OCI-LY7 (cell line): ENCODE measurements at regions not wholly inside any gene's neighbourhood (a gene's known extent, or its start where the extent isn't known, plus 50 kb on each side); places are given as distances from the start of the nearest gene placed in this dataset.

Experiments
- BruUV-seq: library from RNA; stranded (reverse); fragments of 400-500 nt; replicated peaks from 2 replicates; lab custom pipeline; 2021; lab: Mats Ljungman, UMichigan
- CTCF ChIA-PET: fragments of 300-600 bp; sonication (Branson Sonifier 250); formaldehyde crosslinking; loops from one replicate; lab custom pipeline; 2022; ENCODE audit warnings: antibody characterized with exemption; ENCODE audit not compliant: unreplicated experiment; lab: Charles Lee
- POLR2A ChIA-PET: fragments of 300-600 bp; sonication (Branson Sonifier 250); formaldehyde crosslinking; loops from one replicate; lab custom pipeline; 2022; ENCODE audit warnings: antibody characterized with exemption; lab: Charles Lee
- DNase-seq: peaks from one replicate; pipeline ENCODE4 v3.0.0-alpha.2; 2015; ENCODE audit warnings: low spot score
- H2AFZ ChIP-seq: fragments of 200-600 bp; sonication (generic), shearing (Covaris generic); 2 replicates; pipeline ENCODE4 v1.6.1; 2014; ENCODE audit warnings: mild to moderate bottlenecking, antibody characterized with exemption, low read length, moderate library complexity
- H3K27ac ChIP-seq: fragments of 200-600 bp; sonication (generic); 2 replicates; pipeline ENCODE4 v1.5.1; 2014; ENCODE audit warnings: mixed run types, low read depth, mild to moderate bottlenecking, moderate library complexity, low read length, inconsistent platforms; ENCODE audit not compliant: poor library complexity, severe bottlenecking
- H3K36me3 ChIP-seq: fragments of 200-600 bp; sonication (generic); 2 replicates; pipeline ENCODE4 v1.6.1; 2014; ENCODE audit warnings: mild to moderate bottlenecking, antibody characterized with exemption, low read length, moderate library complexity, mixed read lengths; ENCODE audit not compliant: insufficient read depth
- H3K4me1 ChIP-seq: fragments of 200-600 bp; sonication (generic); 2 replicates; pipeline ENCODE4 v1.5.1; 2014; ENCODE audit warnings: mild to moderate bottlenecking, low read length; ENCODE audit not compliant: insufficient read depth, poor library complexity, severe bottlenecking
- H3K4me2 ChIP-seq: fragments of 200-600 bp; sonication (generic); 2 replicates; pipeline ENCODE4 v1.6.1; 2014; ENCODE audit warnings: mild to moderate bottlenecking, low read length
- H3K4me3 ChIP-seq: fragments of 200-600 bp; sonication (generic); 2 replicates; pipeline ENCODE4 v1.5.1; 2014; ENCODE audit warnings: mild to moderate bottlenecking, low read depth, low read length; ENCODE audit not compliant: poor library complexity, severe bottlenecking
- H3K79me2 ChIP-seq: fragments of 200-600 bp; sonication (generic); 2 replicates; pipeline ENCODE4 v1.6.1; 2016; ENCODE audit warnings: low read depth, mild to moderate bottlenecking, low read length, moderate library complexity, mixed read lengths; ENCODE audit not compliant: insufficient read depth
- H3K9me2 ChIP-seq: fragments of 200-600 bp; sonication (generic); 2 replicates; pipeline ENCODE4 v1.6.1; 2016; ENCODE audit warnings: mild to moderate bottlenecking, low read length, mixed read lengths; ENCODE audit not compliant: insufficient read depth
- H3K9me3 ChIP-seq: fragments of 200-600 bp; sonication (generic); 2 replicates; pipeline ENCODE4 v1.6.1; 2014; ENCODE audit warnings: mild to moderate bottlenecking, mixed run types, low read length, mixed read lengths
- H4K20me1 ChIP-seq: fragments of 200-600 bp; sonication (generic); 2 replicates; pipeline ENCODE4 v1.6.1; 2014; ENCODE audit warnings: mild to moderate bottlenecking, antibody characterized with exemption, low read length, moderate library complexity, mixed read lengths; ENCODE audit not compliant: insufficient read depth
- CTCF ChIP-seq: fragments of 200-600 bp; sonication (generic); conservative IDR thresholded peaks from 2 replicates; pipeline ENCODE4 v1.5.1; 2014; ENCODE audit warnings: mild to moderate bottlenecking, antibody characterized with exemption, low read length, moderate library complexity, mixed read lengths
- EZH2phosphoT487 ChIP-seq: fragments of 200-600 bp; sonication (generic); IDR thresholded peaks from 2 replicates; pipeline ENCODE4 v1.6.1; 2018; ENCODE audit warnings: low read depth, borderline replicate concordance, mild to moderate bottlenecking, mixed run types, antibody characterized with exemption, low read length, moderate library complexity, mixed read lengths
- intact Hi-C: fragments of 100-400 bp; cut with micrococcal nuclease; formaldehyde crosslinking; loops from one replicate; pipeline ENCODE4 v1.10.0; 2022; ENCODE audit not compliant: unreplicated experiment

- H3K4me1 ChIP-seq = no peaks in the 10 kb centered on the region
- ChIA-PET CTCF (no interaction called here), POLR2A (no interaction called here)
- TF ChIP-seq EZH2phosphoT487 (no peak), CTCF (no peak)
- no peak overlapping the region for H3K4me2 ChIP-seq
- H4K20me1 ChIP-seq = no peaks in the 10 kb centered on the region
- DNase-seq = no peak
- no peaks in the 10 kb centered on the region for H3K9me2 ChIP-seq
- no peak overlapping the region for H2AFZ ChIP-seq
- H3K27ac ChIP-seq = no peak overlapping the region
- H3K9me3 ChIP-seq = no peaks in the 10 kb centered on the region
- no TSS peak for BruUV-seq
- intact Hi-C loops = no loop called here
- H3K79me2 ChIP-seq = no peaks in the 10 kb centered on the region
- no peaks in the 10 kb centered on the region for H3K36me3 ChIP-seq
- H3K4me3 ChIP-seq = no peak overlapping the region
Measured at GRCh38 chr20:55650657-55651360, 354.5 kb downstream of the CBLN4 start.

- Histone ChIP-seq H3K4me3 (no peak overlapping the region), H3K27ac (no peak overlapping the region), H3K9me2 (no peaks in the 10 kb centered on the region), H3K9me3 (no peaks in the 10 kb centered on the region), H2AFZ (no peak overlapping the region), H3K79me2 (no peaks in the 10 kb centered on the region), H3K4me2 (no peak overlapping the region), H3K4me1 (no peaks in the 10 kb centered on the region), H4K20me1 (no peaks in the 10 kb centered on the region), H3K36me3 (no peaks in the 10 kb centered on the region)
- TF ChIP-seq EZH2phosphoT487 (no peak), CTCF (no peak)
- CTCF ChIA-PET = no interaction called here
- DNase-seq = no peak
- POLR2A ChIA-PET = no interaction called here
- no TSS peak for BruUV-seq
- intact Hi-C loops = no loop called here
Measured at GRCh38 chr20:55649254-55649653, 356.1 kb downstream of the CBLN4 start.

- no peaks in the 10 kb centered on the region for H3K9me3 ChIP-seq
- H3K27ac ChIP-seq = no peak overlapping the region
- no peaks in the 10 kb centered on the region for H4K20me1 ChIP-seq
- no peak overlapping the region for H2AFZ ChIP-seq
- no peak for DNase-seq
- no peaks in the 10 kb centered on the region for H3K9me2 ChIP-seq
- ChIA-PET POLR2A (no interaction called here), CTCF (no interaction called here)
- no peak for TF ChIP-seq EZH2phosphoT487
- no peaks in the 10 kb centered on the region for H3K79me2 ChIP-seq
- H3K4me3 ChIP-seq = no peak overlapping the region
- intact Hi-C loops = no loop called here
- H3K36me3 ChIP-seq = no peaks in the 10 kb centered on the region
- no TSS peak for BruUV-seq
- no peak overlapping the region for H3K4me2 ChIP-seq
- H3K4me1 ChIP-seq = no peaks in the 10 kb centered on the region
Measured at GRCh38 chr20:55646851-55647250, 358.5 kb downstream of the CBLN4 start.
